ENCODE measurements at regions not wholly inside any gene's neighbourhood (a gene's known extent, or its start where the extent isn't known, plus 50 kb on each side); places are given as distances from the start of the nearest gene placed in this dataset.

GRCh38 chr2:117703858-117704257 is 110.6 kb upstream of the DDX18 start:
- TF ChIP-seq CTCF (conservative IDR thresholded peaks at IDR 0.05; ENCODE audit: low read depth, low read length) = no peak
- no peak for TF ChIP-seq EZH2phosphoT487 (IDR thresholded peaks at IDR 0.05; ENCODE audit: borderline replicate concordance, low read length)

Measured in PC-3 (cell line).